HG02852 (cell line): ENCODE measurements at regions not wholly inside any gene's neighbourhood (a gene's known extent, or its start where the extent isn't known, plus 50 kb on each side); places are given as distances from the start of the nearest gene placed in this dataset.

Experiments used
- ATAC-seq: cut with Tn5 transposase; IDR thresholded peaks from one replicate; pipeline ENCODE4 v1.9.1; 2021; ENCODE audit warnings: mild to moderate bottlenecking, moderate library complexity; ENCODE audit not compliant: unreplicated experiment

GRCh38 chr6:51365566-51365965 lies 546.9 kb downstream of the TFAP2B start:
- no peak for ATAC-seq

GRCh38 chr6:51369485-51369884 lies 550.8 kb downstream of the TFAP2B start:
- no peak for ATAC-seq

GRCh38 chr6:51382847-51383246 lies 564.2 kb downstream of the TFAP2B start:
- ATAC-seq, result no peak

GRCh38 chr6:51384736-51385135 lies 566.1 kb downstream of the TFAP2B start:
- no peak for ATAC-seq

- no peak for ATAC-seq
Observed at GRCh38 chr6:51386347-51386836, 567.7 kb downstream of the TFAP2B start.

- no peak for ATAC-seq
Observed at GRCh38 chr6:51387907-51388306, 569.2 kb downstream of the TFAP2B start.

- no peak for ATAC-seq
Observed at GRCh38 chr6:51394061-51394460, 575.4 kb downstream of the TFAP2B start.

- no peak for ATAC-seq
Observed at GRCh38 chr6:51396583-51396982, 577.9 kb downstream of the TFAP2B start.

GRCh38 chr6:51398064-51398705 lies 579.5 kb downstream of the TFAP2B start:
- ATAC-seq, result peak; percentile 72

- peak; percentile 53 for ATAC-seq
Observed at GRCh38 chr6:51398793-51399192, 580.1 kb downstream of the TFAP2B start.

GRCh38 chr6:51410453-51410852 lies 591.8 kb downstream of the TFAP2B start:
- ATAC-seq, result no peak

- no peak for ATAC-seq
Observed at GRCh38 chr6:51411496-51412125, 592.9 kb downstream of the TFAP2B start.

- no peak for ATAC-seq
Observed at GRCh38 chr6:51414361-51414760, 595.7 kb downstream of the TFAP2B start.

GRCh38 chr6:51415501-51415900 lies 596.8 kb downstream of the TFAP2B start:
- no peak for ATAC-seq

- ATAC-seq, result no peak
Observed at GRCh38 chr6:51429017-51429712, 610.5 kb downstream of the TFAP2B start.

GRCh38 chr6:51430589-51430988 lies 611.9 kb downstream of the TFAP2B start:
- ATAC-seq, result no peak

GRCh38 chr6:51432481-51432880 lies 613.8 kb downstream of the TFAP2B start:
- ATAC-seq, result no peak

GRCh38 chr6:51450248-51450957 lies 631.7 kb downstream of the TFAP2B start:
- no peak for ATAC-seq

GRCh38 chr6:51450958-51451357 lies 632.3 kb downstream of the TFAP2B start:
- no peak for ATAC-seq

GRCh38 chr6:51456282-51456681 lies 631.1 kb downstream of the PKHD1 start:
- ATAC-seq, result no peak

- ATAC-seq, result peak; percentile 96
Observed at GRCh38 chr6:51459958-51460357, 627.5 kb downstream of the PKHD1 start.
